ENCODE measurements at regions not wholly inside any gene's neighbourhood (a gene's known extent, or its start where the extent isn't known, plus 50 kb on each side); places are given as distances from the start of the nearest gene placed in this dataset.
"Not testable (repeated sequence)": the region's sequence is repeated elsewhere in the genome, so short reads cannot be mapped to it uniquely, and the experiment has no call there.

DNA sequence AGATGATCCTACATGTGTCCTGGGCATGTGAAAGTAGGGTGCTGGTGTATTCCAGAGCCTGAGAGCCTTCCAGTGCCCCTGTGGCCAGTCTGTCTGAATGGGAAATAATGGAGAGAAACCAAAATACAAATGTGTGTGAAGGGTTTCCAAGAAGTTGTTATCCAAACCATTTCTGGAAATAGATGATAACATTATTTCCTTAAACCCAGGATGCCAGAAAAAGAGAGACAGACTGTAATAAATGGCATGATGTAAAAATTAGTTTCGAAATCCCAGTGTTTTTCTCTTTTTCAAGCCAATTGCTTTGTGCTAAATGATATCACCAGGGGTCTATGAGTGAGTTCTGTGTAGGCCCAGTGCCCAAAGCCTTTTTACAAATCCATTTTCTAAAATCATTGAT, 175.3 kb downstream of the PHLDA1 start:
- Histone ChIP-seq H4K20me1 (ENCODE audit: insufficient read depth, low read length, poor library complexity, severe bottlenecking) (no peaks in the 10 kb centered on the region), H3K4me3 (ENCODE audit: low read length, poor library complexity, severe bottlenecking) (no peak overlapping the region), H2AFZ (ENCODE audit: low read length) (no peak overlapping the region), H3K4me2 (ENCODE audit: low read depth, low read length, poor library complexity, severe bottlenecking) (no peak overlapping the region), H3K79me2 (ENCODE audit: insufficient read depth, low read length) (no peaks in the 10 kb centered on the region), H3K9me3 (ENCODE audit: insufficient read depth, low read depth, low read length) (no peaks in the 10 kb centered on the region), H3K4me1 (ENCODE audit: insufficient read depth, low read length, poor library complexity, severe bottlenecking) (no peaks in the 10 kb centered on the region), H3F3A (ENCODE audit: low read depth) (no peaks in the 10 kb centered on the region), H3K27me3 (ENCODE audit: insufficient read depth, low read length, poor library complexity, severe bottlenecking) (no peaks in the 10 kb centered on the region), H3K36me3 (ENCODE audit: insufficient read depth, low read length) (no peaks in the 10 kb centered on the region), H3K9ac (ENCODE audit: low read depth, low read length, poor library complexity, severe bottlenecking) (no peak overlapping the region), H3K9me2 (replicated peaks; ENCODE audit: low read depth, low read length) (no peaks in the 10 kb centered on the region)
- TF ChIP-seq CTCF (conservative IDR thresholded peaks at IDR 0.05; ENCODE audit: low read length) = no peak
- TF ChIP-seq EZH2phosphoT487 (IDR thresholded peaks at IDR 0.05; ENCODE audit: borderline replicate concordance) = no peak

DNA sequence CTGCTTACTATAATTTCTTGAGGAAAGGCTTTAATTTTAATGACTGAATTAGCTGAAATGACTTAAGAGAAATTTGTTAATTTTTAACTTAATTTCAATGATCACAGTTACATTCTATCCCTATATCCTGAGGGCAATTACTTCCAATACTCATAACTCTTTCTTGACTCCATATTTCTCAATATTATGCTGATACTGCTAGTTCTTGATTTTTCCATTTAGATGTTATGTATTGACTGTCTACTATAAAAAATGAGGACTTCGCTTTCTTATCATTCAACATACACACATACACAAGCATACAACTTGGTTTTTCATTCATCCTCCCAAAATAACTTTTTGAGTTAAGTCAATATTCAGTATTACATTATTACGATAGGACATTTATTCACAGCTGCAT, 176.2 kb downstream of the PHLDA1 start:
- Histone ChIP-seq H2AFZ (ENCODE audit: low read length) (no peak overlapping the region), H4K20me1 (ENCODE audit: insufficient read depth, low read length, poor library complexity, severe bottlenecking) (no peaks in the 10 kb centered on the region)

GRCh38 chr12:75854681-75855309, 176.8 kb downstream of the PHLDA1 start:
- H3K79me2 ChIP-seq (ENCODE audit: insufficient read depth, low read length) = no peaks in the 10 kb centered on the region

More for the DNA sequence above, 176.2 kb downstream of the PHLDA1 start:
- Histone ChIP-seq H3K4me1 (ENCODE audit: insufficient read depth, low read length, poor library complexity, severe bottlenecking) (no peaks in the 10 kb centered on the region), H3K4me3 (ENCODE audit: low read length, poor library complexity, severe bottlenecking) (no peak overlapping the region), H3K9me3 (ENCODE audit: insufficient read depth, low read depth, low read length) (no peaks in the 10 kb centered on the region), H3K36me3 (ENCODE audit: insufficient read depth, low read length) (no peaks in the 10 kb centered on the region), H3K4me2 (ENCODE audit: low read depth, low read length, poor library complexity, severe bottlenecking) (no peak overlapping the region), H3K27me3 (ENCODE audit: insufficient read depth, low read length, poor library complexity, severe bottlenecking) (no peaks in the 10 kb centered on the region), H3K9me2 (replicated peaks; ENCODE audit: low read depth, low read length) (no peaks in the 10 kb centered on the region), H3K79me2 (ENCODE audit: insufficient read depth, low read length) (no peaks in the 10 kb centered on the region), H3K9ac (ENCODE audit: low read depth, low read length, poor library complexity, severe bottlenecking) (no peak overlapping the region), H3F3A (ENCODE audit: low read depth) (no peaks in the 10 kb centered on the region)
- TF ChIP-seq EZH2phosphoT487 (IDR thresholded peaks at IDR 0.05; ENCODE audit: borderline replicate concordance) (no peak), CTCF (conservative IDR thresholded peaks at IDR 0.05; ENCODE audit: low read length) (no peak)

GRCh38 chr12:75854137-75854536, 177.4 kb downstream of the PHLDA1 start:
- H3K36me3 ChIP-seq (ENCODE audit: insufficient read depth, low read length); H3K27me3 ChIP-seq (ENCODE audit: insufficient read depth, low read length, poor library complexity, severe bottlenecking); H3F3A ChIP-seq (ENCODE audit: low read depth); H3K4me3 ChIP-seq (ENCODE audit: low read length, poor library complexity, severe bottlenecking); H3K9me3 ChIP-seq (ENCODE audit: insufficient read depth, low read depth, low read length); H3K4me2 ChIP-seq (ENCODE audit: low read depth, low read length, poor library complexity, severe bottlenecking); H3K9ac ChIP-seq (ENCODE audit: low read depth, low read length, poor library complexity, severe bottlenecking); H2AFZ ChIP-seq (ENCODE audit: low read length); H3K4me1 ChIP-seq (ENCODE audit: insufficient read depth, low read length, poor library complexity, severe bottlenecking); H3K79me2 ChIP-seq (ENCODE audit: insufficient read depth, low read length); H3K9me2 ChIP-seq (replicated peaks; ENCODE audit: low read depth, low read length); H4K20me1 ChIP-seq (ENCODE audit: insufficient read depth, low read length, poor library complexity, severe bottlenecking): not testable (repeated sequence)

More at GRCh38 chr12:75854681-75855309, 176.8 kb downstream of the PHLDA1 start:
- H3K9ac ChIP-seq (ENCODE audit: low read depth, low read length, poor library complexity, severe bottlenecking) = no peak overlapping the region
- H3K9me3 ChIP-seq (ENCODE audit: insufficient read depth, low read depth, low read length) = no peaks in the 10 kb centered on the region
- no peak overlapping the region for H2AFZ ChIP-seq (ENCODE audit: low read length)
- no peak overlapping the region for H3K4me2 ChIP-seq (ENCODE audit: low read depth, low read length, poor library complexity, severe bottlenecking)
- H3K4me3 ChIP-seq (ENCODE audit: low read length, poor library complexity, severe bottlenecking) = no peak overlapping the region
- H3K4me1 ChIP-seq (ENCODE audit: insufficient read depth, low read length, poor library complexity, severe bottlenecking) = no peaks in the 10 kb centered on the region
- no peaks in the 10 kb centered on the region for H3K9me2 ChIP-seq (replicated peaks; ENCODE audit: low read depth, low read length)
- TF ChIP-seq CTCF (conservative IDR thresholded peaks at IDR 0.05; ENCODE audit: low read length) (no peak), EZH2phosphoT487 (IDR thresholded peaks at IDR 0.05; ENCODE audit: borderline replicate concordance) (no peak)
- H3F3A ChIP-seq (ENCODE audit: low read depth) = no peaks in the 10 kb centered on the region
- no peaks in the 10 kb centered on the region for H3K36me3 ChIP-seq (ENCODE audit: insufficient read depth, low read length)
- H3K27me3 ChIP-seq (ENCODE audit: insufficient read depth, low read length, poor library complexity, severe bottlenecking) = no peaks in the 10 kb centered on the region
- no peaks in the 10 kb centered on the region for H4K20me1 ChIP-seq (ENCODE audit: insufficient read depth, low read length, poor library complexity, severe bottlenecking)

Measured in Loucy (cell line).